ENCODE measurements at regions not wholly inside any gene's neighbourhood (a gene's known extent, or its start where the extent isn't known, plus 50 kb on each side); places are given as distances from the start of the nearest gene placed in this dataset.

DNA sequence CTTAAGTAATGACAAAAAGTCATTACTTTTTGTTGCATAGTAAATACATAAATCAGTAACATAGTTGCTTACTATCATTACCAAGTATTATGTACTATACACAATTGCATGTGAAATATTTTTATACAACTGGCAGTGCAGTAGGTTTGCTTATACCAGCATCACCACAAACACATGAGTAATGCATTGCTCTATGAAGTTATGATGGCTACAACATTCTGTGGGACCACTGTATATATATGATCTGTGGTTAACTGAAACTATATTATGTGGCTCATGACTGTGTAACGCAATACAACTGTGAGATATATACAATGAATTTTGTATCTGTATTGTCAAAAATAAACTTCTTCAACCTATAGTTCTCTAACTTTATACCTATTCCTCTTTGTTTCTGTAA, 113.7 kb upstream of the RBMS3 start (continued):
- TF ChIP-seq FOSL1 (IDR thresholded peaks at IDR 0.05; ENCODE audit: low read depth) = no peak
- TF ChIP-seq RAD21 (IDR thresholded peaks at IDR 0.05; ENCODE audit: low read depth) = no peak
- TF ChIP-seq CEBPB (IDR thresholded peaks at IDR 0.05; ENCODE audit: low read depth) = no peak

GRCh38 chr3:29168081-29168480, 112.8 kb upstream of the RBMS3 start:
- Histone ChIP-seq H2AFZ (ENCODE audit: low read depth, low read length, poor library complexity, severe bottlenecking) (no peak overlapping the region), H3K9me2 (ENCODE audit: insufficient read depth) (no peaks in the 10 kb centered on the region), H4K20me1 (ENCODE audit: insufficient read depth) (no peaks in the 10 kb centered on the region), H3K27ac (ENCODE audit: low read depth, low read length) (no peak overlapping the region), H3K36me3 (ENCODE audit: control insufficient read depth in 1 of 2, insufficient read depth in 2 of 2, low read length in 2 of 2) (no peaks in the 10 kb centered on the region), H3K4me3 (replicated peaks in 1 of 2; ENCODE audit: low read depth in 1 of 2, low read length in 2 of 2) (no peak overlapping the region), H3K4me1 (ENCODE audit: control insufficient read depth in 1 of 2, insufficient read depth in 2 of 2, low read length in 2 of 2) (no peaks in the 10 kb centered on the region), H3K9me3 (ENCODE audit: control insufficient read depth in 1 of 2, insufficient read depth in 1 of 2, low read depth in 1 of 2, low read length in 2 of 2) (no peaks in the 10 kb centered on the region), H3K4me2 (ENCODE audit: low read length) (no peak overlapping the region), H3K79me2 (ENCODE audit: insufficient read depth, low read length) (no peaks in the 10 kb centered on the region), H3K9ac (ENCODE audit: low read length) (no peak overlapping the region), H3K27me3 (ENCODE audit: insufficient read depth, low read length) (no peaks in the 10 kb centered on the region)
- TF ChIP-seq CBX3 (IDR thresholded peaks at IDR 0.05; ENCODE audit: low read depth) (no peak), EGR1 (IDR thresholded peaks at IDR 0.05; ENCODE audit: low read depth) (no peak), TCF7L2 (IDR thresholded peaks at IDR 0.05; ENCODE audit: borderline replicate concordance, extremely low read depth, insufficient read depth, insufficient read length) (no peak), CEBPB (IDR thresholded peaks at IDR 0.05; ENCODE audit: low read depth) (no peak), EZH2 (IDR thresholded peaks at IDR 0.05) (no peak)
- TF ChIP-seq, protein P1, sequence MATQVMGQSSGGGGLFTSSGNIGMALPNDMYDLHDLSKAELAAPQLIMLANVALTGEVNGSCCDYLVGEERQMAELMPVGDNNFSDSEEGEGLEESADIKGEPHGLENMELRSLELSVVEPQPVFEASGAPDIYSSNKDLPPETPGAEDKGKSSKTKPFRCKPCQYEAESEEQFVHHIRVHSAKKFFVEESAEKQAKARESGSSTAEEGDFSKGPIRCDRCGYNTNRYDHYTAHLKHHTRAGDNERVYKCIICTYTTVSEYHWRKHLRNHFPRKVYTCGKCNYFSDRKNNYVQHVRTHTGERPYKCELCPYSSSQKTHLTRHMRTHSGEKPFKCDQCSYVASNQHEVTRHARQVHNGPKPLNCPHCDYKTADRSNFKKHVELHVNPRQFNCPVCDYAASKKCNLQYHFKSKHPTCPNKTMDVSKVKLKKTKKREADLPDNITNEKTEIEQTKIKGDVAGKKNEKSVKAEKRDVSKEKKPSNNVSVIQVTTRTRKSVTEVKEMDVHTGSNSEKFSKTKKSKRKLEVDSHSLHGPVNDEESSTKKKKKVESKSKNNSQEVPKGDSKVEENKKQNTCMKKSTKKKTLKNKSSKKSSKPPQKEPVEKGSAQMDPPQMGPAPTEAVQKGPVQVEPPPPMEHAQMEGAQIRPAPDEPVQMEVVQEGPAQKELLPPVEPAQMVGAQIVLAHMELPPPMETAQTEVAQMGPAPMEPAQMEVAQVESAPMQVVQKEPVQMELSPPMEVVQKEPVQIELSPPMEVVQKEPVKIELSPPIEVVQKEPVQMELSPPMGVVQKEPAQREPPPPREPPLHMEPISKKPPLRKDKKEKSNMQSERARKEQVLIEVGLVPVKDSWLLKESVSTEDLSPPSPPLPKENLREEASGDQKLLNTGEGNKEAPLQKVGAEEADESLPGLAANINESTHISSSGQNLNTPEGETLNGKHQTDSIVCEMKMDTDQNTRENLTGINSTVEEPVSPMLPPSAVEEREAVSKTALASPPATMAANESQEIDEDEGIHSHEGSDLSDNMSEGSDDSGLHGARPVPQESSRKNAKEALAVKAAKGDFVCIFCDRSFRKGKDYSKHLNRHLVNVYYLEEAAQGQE (IDR thresholded peaks at IDR 0.05; ENCODE audit: low read depth) = no peak
- ATAC-seq (no peak), DNase-seq (ENCODE audit: low read depth, low spot score) (no peak)
- ChIA-PET CTCF (no interaction called here), POLR2A (no interaction called here), RAD21 (ENCODE audit: low non-redundant PET in 1 of 2, low total read pairs in 2 of 2, uncharacterized antibody in 2 of 2, unreplicated experiment in 2 of 2) (no interaction called here)
- intact Hi-C loops (cut with micrococcal nuclease) = no loop called here
- no TSS peak for BruUV-seq (replicated peaks)

Data from HCT116 (cell line).